ENCODE measurements at regions not wholly inside any gene's neighbourhood (a gene's known extent, or its start where the extent isn't known, plus 50 kb on each side); places are given as distances from the start of the nearest gene placed in this dataset.

DNA sequence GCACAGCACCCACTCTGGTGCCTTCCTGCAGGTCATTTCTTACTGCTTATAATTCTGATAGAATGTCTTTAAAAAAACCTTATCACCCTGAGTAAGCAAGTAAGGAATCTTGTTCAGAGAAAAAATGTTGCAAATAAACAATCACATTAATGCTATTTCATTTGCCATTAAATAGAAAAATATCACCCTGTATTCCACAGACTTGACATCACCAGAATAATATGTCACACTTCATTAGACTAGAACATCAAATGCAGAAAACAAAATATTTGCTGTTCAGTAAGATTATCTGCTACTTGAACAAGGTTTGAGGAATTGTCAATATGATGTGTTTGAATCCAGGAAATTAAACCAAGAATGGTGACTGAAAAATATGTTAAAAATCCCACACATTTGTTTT lies 236.6 kb upstream of the MMADHC start:
- H3K9me3 ChIP-seq (ENCODE audit: control insufficient read depth, insufficient read depth, low read depth, low read length) = no peaks in the 10 kb centered on the region
- BruUV-seq (replicated peaks) = no TSS peak
- H3K36me3 ChIP-seq (ENCODE audit: control insufficient read depth, insufficient read depth, low read length) = no peaks in the 10 kb centered on the region
- H3K27me3 ChIP-seq (ENCODE audit: control insufficient read depth, insufficient read depth, low read length) = no peaks in the 10 kb centered on the region
- in situ Hi-C loops (cut with HindIII; ENCODE audit: low pct_unique_long_range_greater_than_20kb, low sequenced_read_pairs) (no loop called here), intact Hi-C loops (cut with micrococcal nuclease; ENCODE audit: unreplicated experiment) (no loop called here)
- POLR2A ChIA-PET = no interaction called here
- H3K4me3 ChIP-seq (ENCODE audit: low read depth in 2 of 2, low read length in 2 of 2) = no peak overlapping the region
- no peak overlapping the region for H3K27ac ChIP-seq (ENCODE audit: low read length)
- CTCF ChIA-PET = no interaction called here
- ATAC-seq (no peak), DNase-seq (ENCODE audit: low read depth, low spot score) (no peak)
- TF ChIP-seq POLR2AphosphoS5 (IDR thresholded peaks at IDR 0.05; ENCODE audit: low read depth, low read length) = no peak
- TF ChIP-seq, protein P1, sequence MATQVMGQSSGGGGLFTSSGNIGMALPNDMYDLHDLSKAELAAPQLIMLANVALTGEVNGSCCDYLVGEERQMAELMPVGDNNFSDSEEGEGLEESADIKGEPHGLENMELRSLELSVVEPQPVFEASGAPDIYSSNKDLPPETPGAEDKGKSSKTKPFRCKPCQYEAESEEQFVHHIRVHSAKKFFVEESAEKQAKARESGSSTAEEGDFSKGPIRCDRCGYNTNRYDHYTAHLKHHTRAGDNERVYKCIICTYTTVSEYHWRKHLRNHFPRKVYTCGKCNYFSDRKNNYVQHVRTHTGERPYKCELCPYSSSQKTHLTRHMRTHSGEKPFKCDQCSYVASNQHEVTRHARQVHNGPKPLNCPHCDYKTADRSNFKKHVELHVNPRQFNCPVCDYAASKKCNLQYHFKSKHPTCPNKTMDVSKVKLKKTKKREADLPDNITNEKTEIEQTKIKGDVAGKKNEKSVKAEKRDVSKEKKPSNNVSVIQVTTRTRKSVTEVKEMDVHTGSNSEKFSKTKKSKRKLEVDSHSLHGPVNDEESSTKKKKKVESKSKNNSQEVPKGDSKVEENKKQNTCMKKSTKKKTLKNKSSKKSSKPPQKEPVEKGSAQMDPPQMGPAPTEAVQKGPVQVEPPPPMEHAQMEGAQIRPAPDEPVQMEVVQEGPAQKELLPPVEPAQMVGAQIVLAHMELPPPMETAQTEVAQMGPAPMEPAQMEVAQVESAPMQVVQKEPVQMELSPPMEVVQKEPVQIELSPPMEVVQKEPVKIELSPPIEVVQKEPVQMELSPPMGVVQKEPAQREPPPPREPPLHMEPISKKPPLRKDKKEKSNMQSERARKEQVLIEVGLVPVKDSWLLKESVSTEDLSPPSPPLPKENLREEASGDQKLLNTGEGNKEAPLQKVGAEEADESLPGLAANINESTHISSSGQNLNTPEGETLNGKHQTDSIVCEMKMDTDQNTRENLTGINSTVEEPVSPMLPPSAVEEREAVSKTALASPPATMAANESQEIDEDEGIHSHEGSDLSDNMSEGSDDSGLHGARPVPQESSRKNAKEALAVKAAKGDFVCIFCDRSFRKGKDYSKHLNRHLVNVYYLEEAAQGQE (IDR thresholded peaks at IDR 0.05; ENCODE audit: insufficient read depth in 1 of 2, low read depth in 2 of 2, low read length in 1 of 2) = no peak
- no peaks in the 10 kb centered on the region for H3K4me1 ChIP-seq (ENCODE audit: control insufficient read depth, insufficient read depth, low read length)

DNA sequence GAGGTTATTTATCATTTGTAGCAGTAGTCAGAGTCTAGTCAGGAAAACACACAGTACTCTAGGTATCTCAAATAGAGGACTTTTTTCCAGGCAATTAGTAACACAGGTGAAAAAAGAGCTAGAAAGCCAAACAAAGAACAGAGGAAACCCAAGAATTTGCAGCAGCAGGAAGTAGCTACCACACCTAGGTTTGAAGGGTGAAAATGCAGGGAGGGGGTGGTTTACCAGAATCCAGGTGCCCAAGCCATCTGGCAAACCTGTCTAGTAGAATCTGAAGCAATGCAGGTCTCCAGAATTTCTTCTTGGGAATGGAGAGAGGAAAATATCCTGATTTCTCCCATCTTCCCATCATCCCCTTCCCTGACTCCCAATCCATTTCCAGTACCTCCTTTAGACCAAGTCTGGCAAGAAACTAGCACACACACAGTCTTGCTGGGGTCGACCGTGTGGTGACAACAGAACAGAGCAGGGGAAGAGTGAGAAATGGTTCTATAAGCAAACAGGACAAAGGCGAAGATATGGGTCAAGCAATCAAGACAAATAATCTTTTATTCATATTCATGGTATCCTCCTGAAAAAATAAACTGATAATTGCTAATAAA lies 231.9 kb upstream of the MMADHC start:
- no peak for DNase-seq (ENCODE audit: low read depth, low spot score)
- in situ Hi-C loops (cut with HindIII; ENCODE audit: low pct_unique_long_range_greater_than_20kb, low sequenced_read_pairs) = no loop called here
- ChIA-PET CTCF (no interaction called here), POLR2A (no interaction called here)
- no TSS peak for BruUV-seq (replicated peaks)
- Histone ChIP-seq H3K9me3 (ENCODE audit: control insufficient read depth, insufficient read depth, low read depth, low read length) (no peaks in the 10 kb centered on the region), H3K4me1 (ENCODE audit: control insufficient read depth, insufficient read depth, low read length) (no peaks in the 10 kb centered on the region; the same call in 1 of the 2 replicates), H3K27me3 (ENCODE audit: control insufficient read depth, insufficient read depth, low read length) (no peaks in the 10 kb centered on the region), H3K36me3 (ENCODE audit: control insufficient read depth, insufficient read depth, low read length) (no peaks in the 10 kb centered on the region), H3K4me3 (ENCODE audit: low read depth in 2 of 2, low read length in 2 of 2) (no peak overlapping the region), H3K27ac (ENCODE audit: low read length) (no peak overlapping the region)
- TF ChIP-seq, protein P1 (IDR thresholded peaks at IDR 0.05; ENCODE audit: insufficient read depth in 1 of 2, low read depth in 2 of 2, low read length in 1 of 2) = no peak
- TF ChIP-seq TCF7L2 (IDR thresholded peaks at IDR 0.05; ENCODE audit: low read depth, low read length) = no peak
- TF ChIP-seq POLR2AphosphoS5 (IDR thresholded peaks at IDR 0.05; ENCODE audit: low read depth, low read length) = no peak
- no peak for TF ChIP-seq SIN3A (IDR thresholded peaks at IDR 0.05; ENCODE audit: borderline replicate concordance, insufficient read depth, low read depth, low read length)
- TF ChIP-seq, protein P2, sequence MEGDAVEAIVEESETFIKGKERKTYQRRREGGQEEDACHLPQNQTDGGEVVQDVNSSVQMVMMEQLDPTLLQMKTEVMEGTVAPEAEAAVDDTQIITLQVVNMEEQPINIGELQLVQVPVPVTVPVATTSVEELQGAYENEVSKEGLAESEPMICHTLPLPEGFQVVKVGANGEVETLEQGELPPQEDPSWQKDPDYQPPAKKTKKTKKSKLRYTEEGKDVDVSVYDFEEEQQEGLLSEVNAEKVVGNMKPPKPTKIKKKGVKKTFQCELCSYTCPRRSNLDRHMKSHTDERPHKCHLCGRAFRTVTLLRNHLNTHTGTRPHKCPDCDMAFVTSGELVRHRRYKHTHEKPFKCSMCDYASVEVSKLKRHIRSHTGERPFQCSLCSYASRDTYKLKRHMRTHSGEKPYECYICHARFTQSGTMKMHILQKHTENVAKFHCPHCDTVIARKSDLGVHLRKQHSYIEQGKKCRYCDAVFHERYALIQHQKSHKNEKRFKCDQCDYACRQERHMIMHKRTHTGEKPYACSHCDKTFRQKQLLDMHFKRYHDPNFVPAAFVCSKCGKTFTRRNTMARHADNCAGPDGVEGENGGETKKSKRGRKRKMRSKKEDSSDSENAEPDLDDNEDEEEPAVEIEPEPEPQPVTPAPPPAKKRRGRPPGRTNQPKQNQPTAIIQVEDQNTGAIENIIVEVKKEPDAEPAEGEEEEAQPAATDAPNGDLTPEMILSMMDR (IDR thresholded peaks at IDR 0.05) = no peak
- intact Hi-C loops (cut with micrococcal nuclease; ENCODE audit: unreplicated experiment) = no loop called here
- no peak for ATAC-seq
